ENCODE measurements at regions not wholly inside any gene's neighbourhood (a gene's known extent, or its start where the extent isn't known, plus 50 kb on each side); places are given as distances from the start of the nearest gene placed in this dataset.

GRCh38 chr3:72615182-72615581 is 233.1 kb downstream of the SHQ1 start:
- TF ChIP-seq CTCF (conservative IDR thresholded peaks at IDR 0.05; ENCODE audit: low read depth, low read length) (no peak), CEBPB (IDR thresholded peaks at IDR 0.05; ENCODE audit: low read depth, low read length) (no peak), POLR2A (IDR thresholded peaks at IDR 0.05; ENCODE audit: low read depth, low read length) (no peak), BHLHE40 (IDR thresholded peaks at IDR 0.05; ENCODE audit: low read depth, low read length) (no peak), RAD21 (IDR thresholded peaks at IDR 0.05; ENCODE audit: low read length) (no peak), NFE2L2 (IDR thresholded peaks at IDR 0.05; ENCODE audit: low read depth, low read length) (no peak), SMC3 (IDR thresholded peaks at IDR 0.05; ENCODE audit: low read depth, low read length) (no peak), ELK1 (IDR thresholded peaks at IDR 0.05; ENCODE audit: borderline replicate concordance, low read depth, low read length) (no peak), CHD1 (IDR thresholded peaks at IDR 0.05; ENCODE audit: low read depth, low read length) (no peak), FOS (IDR thresholded peaks at IDR 0.05; ENCODE audit: low read depth, low read length) (no peak), MXI1 (IDR thresholded peaks at IDR 0.05; ENCODE audit: borderline replicate concordance, low read depth, low read length) (no peak)

Measured in IMR-90 (cell line).